ENCODE measurements at regions not wholly inside any gene's neighbourhood (a gene's known extent, or its start where the extent isn't known, plus 50 kb on each side); places are given as distances from the start of the nearest gene placed in this dataset.
A peak's percentile ranks its signal among the peaks of the same experiment; 100 is the strongest.
"Not testable (repeated sequence)": the region's sequence is repeated elsewhere in the genome, so short reads cannot be mapped to it uniquely, and the experiment has no call there.

GRCh38 chr2:208985644-208986043 is 438.2 kb upstream of the MAP2 start:
- H3K9me3 ChIP-seq = no peaks in the 10 kb centered on the region
- TF ChIP-seq, protein P1, sequence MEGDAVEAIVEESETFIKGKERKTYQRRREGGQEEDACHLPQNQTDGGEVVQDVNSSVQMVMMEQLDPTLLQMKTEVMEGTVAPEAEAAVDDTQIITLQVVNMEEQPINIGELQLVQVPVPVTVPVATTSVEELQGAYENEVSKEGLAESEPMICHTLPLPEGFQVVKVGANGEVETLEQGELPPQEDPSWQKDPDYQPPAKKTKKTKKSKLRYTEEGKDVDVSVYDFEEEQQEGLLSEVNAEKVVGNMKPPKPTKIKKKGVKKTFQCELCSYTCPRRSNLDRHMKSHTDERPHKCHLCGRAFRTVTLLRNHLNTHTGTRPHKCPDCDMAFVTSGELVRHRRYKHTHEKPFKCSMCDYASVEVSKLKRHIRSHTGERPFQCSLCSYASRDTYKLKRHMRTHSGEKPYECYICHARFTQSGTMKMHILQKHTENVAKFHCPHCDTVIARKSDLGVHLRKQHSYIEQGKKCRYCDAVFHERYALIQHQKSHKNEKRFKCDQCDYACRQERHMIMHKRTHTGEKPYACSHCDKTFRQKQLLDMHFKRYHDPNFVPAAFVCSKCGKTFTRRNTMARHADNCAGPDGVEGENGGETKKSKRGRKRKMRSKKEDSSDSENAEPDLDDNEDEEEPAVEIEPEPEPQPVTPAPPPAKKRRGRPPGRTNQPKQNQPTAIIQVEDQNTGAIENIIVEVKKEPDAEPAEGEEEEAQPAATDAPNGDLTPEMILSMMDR (IDR thresholded peaks at IDR 0.05) = no peak
- no peak for DNase-seq
- no peak overlapping the region for H3K4me3 ChIP-seq
- H3K4me1 ChIP-seq (ENCODE audit: low read depth) = no peaks in the 10 kb centered on the region
- intact Hi-C loops (cut with DNase I, micrococcal nuclease) = no loop called here
- no peaks in the 10 kb centered on the region for H3K36me3 ChIP-seq (ENCODE audit: low read depth)
- ATAC-seq = no peak

GRCh38 chr2:208990716-208991115 is 433.1 kb upstream of the MAP2 start:
- intact Hi-C loops (cut with DNase I, micrococcal nuclease) = no loop called here
- no peaks in the 10 kb centered on the region for H3K9me3 ChIP-seq
- H3K36me3 ChIP-seq (ENCODE audit: low read depth) = no peaks in the 10 kb centered on the region
- TF ChIP-seq, protein P1 (IDR thresholded peaks at IDR 0.05) = no peak
- no peak overlapping the region for H3K4me3 ChIP-seq
- no peak for ATAC-seq
- H3K4me1 ChIP-seq (ENCODE audit: low read depth) = no peaks in the 10 kb centered on the region
- DNase-seq = no peak

DNA sequence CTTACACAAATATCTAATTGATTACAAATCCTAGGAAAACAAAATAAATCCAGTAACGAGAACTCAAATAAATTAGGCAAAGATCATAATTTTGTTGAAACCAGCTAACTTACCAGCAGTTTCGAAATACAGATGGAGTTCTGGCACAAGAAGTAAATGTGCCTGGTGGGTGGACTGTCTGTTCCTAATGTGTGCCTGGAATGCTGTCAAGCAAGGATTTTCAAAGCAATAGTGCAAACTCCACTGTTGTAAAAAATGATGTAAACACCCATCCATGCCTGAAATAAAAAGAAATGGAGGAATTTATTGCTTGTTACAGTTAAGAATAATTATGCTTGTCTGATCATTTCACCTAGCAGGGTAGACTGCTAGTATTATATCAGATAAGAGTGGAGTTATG is 423.9 kb upstream of the MAP2 start:
- TF ChIP-seq, protein P1 (IDR thresholded peaks at IDR 0.05) = no peak
- intact Hi-C loops (cut with DNase I, micrococcal nuclease) = no loop called here

DNA sequence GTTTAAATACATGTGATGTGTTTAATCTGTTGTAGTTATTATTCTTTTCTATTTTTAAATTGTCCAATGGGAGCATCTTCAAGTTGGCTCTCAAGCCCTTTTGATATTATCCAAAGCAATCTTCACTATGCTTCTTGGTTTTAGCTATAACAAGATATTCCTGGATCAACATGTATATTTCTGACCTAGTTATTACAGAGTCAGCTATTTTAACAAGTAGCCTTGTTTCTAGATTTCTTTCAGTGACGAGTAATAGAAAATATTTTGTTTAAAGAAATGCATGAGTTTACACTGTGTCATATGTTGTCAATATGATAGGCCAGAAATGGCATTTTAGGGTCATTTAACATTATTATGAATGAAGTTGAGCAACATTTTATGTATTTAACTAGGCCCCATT is 421.8 kb upstream of the MAP2 start:
- H3K36me3 ChIP-seq (ENCODE audit: low read depth) = no peaks in the 10 kb centered on the region
- H3K9me3 ChIP-seq = peaks cover 9% of the 10 kb centered on the region
- ATAC-seq = no peak
- intact Hi-C loops (cut with DNase I, micrococcal nuclease) = no loop called here
- H3K4me1 ChIP-seq (ENCODE audit: low read depth) = no peaks in the 10 kb centered on the region
- H3K4me3 ChIP-seq = no peak overlapping the region
- no peak for DNase-seq
- TF ChIP-seq, protein P1 (IDR thresholded peaks at IDR 0.05) = no peak

More for the DNA sequence above, 423.9 kb upstream of the MAP2 start:
- H3K9me3 ChIP-seq = no peaks in the 10 kb centered on the region
- H3K36me3 ChIP-seq (ENCODE audit: low read depth) = no peaks in the 10 kb centered on the region
- H3K4me1 ChIP-seq (ENCODE audit: low read depth) = no peaks in the 10 kb centered on the region
- H3K4me3 ChIP-seq = no peak overlapping the region
- DNase-seq (peak in 1 of 3 donors; percentile 16), ATAC-seq (peak; percentile 78)

GRCh38 chr2:209005371-209005770 is 418.5 kb upstream of the MAP2 start:
- no peak for ATAC-seq
- H3K9me3 ChIP-seq = peaks cover 9% of the 10 kb centered on the region
- no peaks in the 10 kb centered on the region for H3K4me1 ChIP-seq (ENCODE audit: low read depth)
- no peak for DNase-seq
- TF ChIP-seq, protein P1 (IDR thresholded peaks at IDR 0.05) = no peak
- H3K4me3 ChIP-seq = no peak overlapping the region
- H3K36me3 ChIP-seq (ENCODE audit: low read depth) = no peaks in the 10 kb centered on the region
- intact Hi-C loops (cut with DNase I, micrococcal nuclease) = no loop called here

GRCh38 chr2:209008636-209009287 is 415.1 kb upstream of the MAP2 start:
- no peak for ATAC-seq
- Histone ChIP-seq H3K9me3 (peaks cover 9% of the 10 kb centered on the region), H3K4me3 (no peak overlapping the region), H3K36me3 (ENCODE audit: low read depth) (no peaks in the 10 kb centered on the region), H3K4me1 (ENCODE audit: low read depth) (no peaks in the 10 kb centered on the region)
- TF ChIP-seq, protein P1 (IDR thresholded peaks at IDR 0.05) = no peak
- DNase-seq = no peak
- intact Hi-C loops (cut with DNase I, micrococcal nuclease) = no loop called here

- DNase-seq; H3K4me1 ChIP-seq (ENCODE audit: low read depth); H3K36me3 ChIP-seq (ENCODE audit: low read depth); ATAC-seq; intact Hi-C loops (cut with DNase I, micrococcal nuclease); H3K9me3 ChIP-seq; H3K4me3 ChIP-seq: not testable (repeated sequence)
These were observed 405.2 kb upstream of the MAP2 start for GRCh38 chr2:209018633-209019032.
